ENCODE measurements at regions not wholly inside any gene's neighbourhood (a gene's known extent, or its start where the extent isn't known, plus 50 kb on each side); places are given as distances from the start of the nearest gene placed in this dataset.

GRCh38 chr7:137093198-137093597 is 224.7 kb downstream of the CHRM2 start:
- Histone ChIP-seq H3K4me1 (no peaks in the 10 kb centered on the region), H3K27ac (no peak overlapping the region), H3K4me3 (no peak overlapping the region), H3K36me3 (no peaks in the 10 kb centered on the region), H3K9me3 (no peaks in the 10 kb centered on the region), H3K27me3 (no peaks in the 10 kb centered on the region)
- WGBS, 2 donors, result 38 to 75% methylated on average over 2 to 3 of the region's 3 CpGs
- TF ChIP-seq, protein P1, sequence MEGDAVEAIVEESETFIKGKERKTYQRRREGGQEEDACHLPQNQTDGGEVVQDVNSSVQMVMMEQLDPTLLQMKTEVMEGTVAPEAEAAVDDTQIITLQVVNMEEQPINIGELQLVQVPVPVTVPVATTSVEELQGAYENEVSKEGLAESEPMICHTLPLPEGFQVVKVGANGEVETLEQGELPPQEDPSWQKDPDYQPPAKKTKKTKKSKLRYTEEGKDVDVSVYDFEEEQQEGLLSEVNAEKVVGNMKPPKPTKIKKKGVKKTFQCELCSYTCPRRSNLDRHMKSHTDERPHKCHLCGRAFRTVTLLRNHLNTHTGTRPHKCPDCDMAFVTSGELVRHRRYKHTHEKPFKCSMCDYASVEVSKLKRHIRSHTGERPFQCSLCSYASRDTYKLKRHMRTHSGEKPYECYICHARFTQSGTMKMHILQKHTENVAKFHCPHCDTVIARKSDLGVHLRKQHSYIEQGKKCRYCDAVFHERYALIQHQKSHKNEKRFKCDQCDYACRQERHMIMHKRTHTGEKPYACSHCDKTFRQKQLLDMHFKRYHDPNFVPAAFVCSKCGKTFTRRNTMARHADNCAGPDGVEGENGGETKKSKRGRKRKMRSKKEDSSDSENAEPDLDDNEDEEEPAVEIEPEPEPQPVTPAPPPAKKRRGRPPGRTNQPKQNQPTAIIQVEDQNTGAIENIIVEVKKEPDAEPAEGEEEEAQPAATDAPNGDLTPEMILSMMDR (IDR thresholded peaks at IDR 0.05), result no peak
- no peak for TF ChIP-seq POLR2A (IDR thresholded peaks at IDR 0.05)
- DNase-seq, result no peak
- intact Hi-C loops (cut with DNase I), result no loop called here

DNA sequence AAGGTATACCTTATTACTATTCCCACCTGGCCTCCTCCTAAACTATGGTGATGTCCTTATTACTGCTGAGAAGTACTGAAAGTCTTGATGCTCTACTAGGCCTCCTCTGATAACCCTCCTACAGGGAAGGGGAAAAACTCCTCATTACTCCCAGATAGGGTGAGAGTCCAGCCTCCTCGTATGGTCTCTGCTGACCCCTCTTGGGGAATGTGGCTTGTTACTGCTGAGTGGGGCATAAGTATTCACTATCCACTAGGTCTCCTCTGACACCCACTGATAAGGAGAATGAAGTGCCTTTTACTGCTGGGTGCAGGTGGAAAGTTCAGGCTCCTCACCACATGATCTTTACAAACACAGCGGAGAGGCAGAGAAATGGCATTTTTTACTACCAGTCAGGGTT is 222.9 kb downstream of the CHRM2 start:
- no peak for TF ChIP-seq POLR2A (IDR thresholded peaks at IDR 0.05)
- TF ChIP-seq, protein P1 (IDR thresholded peaks at IDR 0.05), result no peak
- WGBS, 2 donors, result 42 to 48% methylated on average over 2 of the region's 2 CpGs
- intact Hi-C loops (cut with DNase I), result no loop called here
- H3K9me3 ChIP-seq, result no peaks in the 10 kb centered on the region
- DNase-seq, result no peak
- H3K27ac ChIP-seq, result no peak overlapping the region
- H3K4me3 ChIP-seq, result no peak overlapping the region
- no peaks in the 10 kb centered on the region for H3K36me3 ChIP-seq
- H3K4me1 ChIP-seq, result no peaks in the 10 kb centered on the region
- no peaks in the 10 kb centered on the region for H3K27me3 ChIP-seq

GRCh38 chr7:137086896-137087295 is 218.4 kb downstream of the CHRM2 start:
- no peak overlapping the region for H3K4me3 ChIP-seq
- H3K4me1 ChIP-seq, result peaks cover 0 to 3% (median 0%) of the 10 kb centered on the region in 3 donors
- TF ChIP-seq POLR2A (IDR thresholded peaks at IDR 0.05), result no peak
- TF ChIP-seq, protein P1 (IDR thresholded peaks at IDR 0.05), result no peak
- no peak for DNase-seq
- no peaks in the 10 kb centered on the region for H3K36me3 ChIP-seq
- H3K27ac ChIP-seq, result no peak overlapping the region
- no peaks in the 10 kb centered on the region for H3K9me3 ChIP-seq
- 94% methylated on average over 3 of the region's 3 CpGs for WGBS, 2 donors
- intact Hi-C loops (cut with DNase I), result no loop called here
- no peaks in the 10 kb centered on the region for H3K27me3 ChIP-seq

GRCh38 chr7:137084607-137085380 is 216.3 kb downstream of the CHRM2 start:
- Histone ChIP-seq H3K9me3 (no peaks in the 10 kb centered on the region), H3K27ac (no peak overlapping the region), H3K36me3 (no peaks in the 10 kb centered on the region), H3K4me3 (no peak overlapping the region), H3K4me1 (peaks cover 0 to 15% (median 0%) of the 10 kb centered on the region in 3 donors), H3K27me3 (no peaks in the 10 kb centered on the region)
- WGBS, 2 donors, result 44 to 48% methylated on average over 5 of the region's 5 CpGs
- no peak for DNase-seq
- intact Hi-C loops (cut with DNase I), result no loop called here
- TF ChIP-seq, protein P1 (IDR thresholded peaks at IDR 0.05), result no peak
- TF ChIP-seq POLR2A (IDR thresholded peaks at IDR 0.05), result no peak

GRCh38 chr7:137082391-137082790 is 213.9 kb downstream of the CHRM2 start:
- H3K9me3 ChIP-seq, result no peaks in the 10 kb centered on the region
- TF ChIP-seq, protein P1 (IDR thresholded peaks at IDR 0.05), result no peak
- no peak for TF ChIP-seq POLR2A (IDR thresholded peaks at IDR 0.05)
- no peak overlapping the region for H3K27ac ChIP-seq
- H3K4me3 ChIP-seq, result no peak overlapping the region
- H3K27me3 ChIP-seq, result no peaks in the 10 kb centered on the region
- intact Hi-C loops (cut with DNase I), result no loop called here
- no peaks in the 10 kb centered on the region for H3K36me3 ChIP-seq
- peaks cover 0 to 15% (median 0%) of the 10 kb centered on the region in 3 donors for H3K4me1 ChIP-seq
- DNase-seq, result no peak
